ENCODE measurements at regions not wholly inside any gene's neighbourhood (a gene's known extent, or its start where the extent isn't known, plus 50 kb on each side); places are given as distances from the start of the nearest gene placed in this dataset.

GRCh38 chr18:46265196-46266156 is 161.3 kb downstream of the HAUS1 start:
- Histone ChIP-seq H3K27ac (ENCODE audit: low read depth in 1 of 2, low read length in 2 of 2) (no peak overlapping the region), H3K27me3 (ENCODE audit: control insufficient read depth in 1 of 2, insufficient read depth in 2 of 2, low read length in 1 of 2) (no peaks in the 10 kb centered on the region), H3K4me3 (ENCODE audit: low read length in 2 of 2) (no peak overlapping the region), H3K36me3 (ENCODE audit: control insufficient read depth in 1 of 2, insufficient read depth in 2 of 2, low read length in 1 of 2) (peaks cover 3 to 5% of the 10 kb centered on the region in 2 donors), H3K4me1 (ENCODE audit: control insufficient read depth in 1 of 2, insufficient read depth in 2 of 2, low read length in 2 of 2) (peaks cover 1 to 2% of the 10 kb centered on the region in 2 donors), H3K9me3 (ENCODE audit: control insufficient read depth, low read length) (no peaks in the 10 kb centered on the region)
- ATAC-seq (ENCODE audit: low FRiP score) (no peak), DNase-seq (no peak)
- WGBS, 2 donors: 89 to 90% methylated on average over 4 of the region's 4 CpGs
- intact Hi-C loops (cut with DNase I): loop anchor here in 1 of 2 donors (10.0 kb wide), 1 partner anchor 91 kb away; a partner anchor contains a TSS

DNA sequence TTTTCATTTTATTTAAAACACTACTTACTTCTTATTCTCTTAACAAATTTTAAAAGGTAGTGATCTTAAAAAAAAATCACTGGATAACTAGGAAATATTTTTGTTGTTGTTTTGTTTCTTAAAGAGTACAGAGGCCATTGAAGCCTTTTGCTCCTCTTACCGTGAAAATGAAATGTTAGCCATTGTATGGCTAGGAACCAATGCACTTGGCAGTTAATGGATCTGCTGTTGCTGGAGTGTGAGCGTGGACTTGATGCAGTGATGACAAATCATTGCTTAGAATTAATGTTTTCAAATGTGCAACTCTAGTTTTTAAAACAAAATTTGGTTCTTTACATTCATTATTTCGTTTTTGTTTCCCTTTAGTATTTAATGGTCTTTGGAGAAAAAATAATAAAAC is 162.3 kb downstream of the HAUS1 start:
- no peak for ATAC-seq (ENCODE audit: low FRiP score)
- Histone ChIP-seq H3K9me3 (ENCODE audit: control insufficient read depth, low read length) (no peaks in the 10 kb centered on the region), H3K4me3 (ENCODE audit: low read length in 2 of 2) (no peak overlapping the region), H3K4me1 (ENCODE audit: control insufficient read depth in 1 of 2, insufficient read depth in 2 of 2, low read length in 2 of 2) (no peaks in the 10 kb centered on the region), H3K36me3 (ENCODE audit: control insufficient read depth in 1 of 2, insufficient read depth in 2 of 2, low read length in 1 of 2) (peaks cover 3 to 8% of the 10 kb centered on the region in 2 donors), H3K27ac (ENCODE audit: low read depth in 1 of 2, low read length in 2 of 2) (no peak overlapping the region), H3K27me3 (ENCODE audit: control insufficient read depth in 1 of 2, insufficient read depth in 2 of 2, low read length in 1 of 2) (no peaks in the 10 kb centered on the region)
- DNase-seq: no peak
- 47 to 53% methylated on average over 3 of the region's 3 CpGs for WGBS, 2 donors
- intact Hi-C loops (cut with DNase I): loop anchor here in 1 of 2 donors (10.0 kb wide), 1 partner anchor 92 kb away; a partner anchor contains a TSS

- intact Hi-C loops (cut with DNase I): loop anchor here in 1 of 2 donors (10.0 kb wide), 1 partner anchor 94 kb away; a partner anchor contains a TSS
- Histone ChIP-seq H3K4me1 (ENCODE audit: control insufficient read depth in 1 of 2, insufficient read depth in 2 of 2, low read length in 2 of 2) (no peaks in the 10 kb centered on the region), H3K27me3 (ENCODE audit: control insufficient read depth in 1 of 2, insufficient read depth in 2 of 2, low read length in 1 of 2) (no peaks in the 10 kb centered on the region), H3K4me3 (ENCODE audit: low read length in 2 of 2) (no peak overlapping the region), H3K27ac (ENCODE audit: low read depth in 1 of 2, low read length in 2 of 2) (no peak overlapping the region), H3K36me3 (ENCODE audit: control insufficient read depth in 1 of 2, insufficient read depth in 2 of 2, low read length in 1 of 2) (peaks cover 0 to 8% of the 10 kb centered on the region in 2 donors), H3K9me3 (ENCODE audit: control insufficient read depth, low read length) (no peaks in the 10 kb centered on the region)
- 90 to 93% methylated on average over 2 of the region's 2 CpGs for WGBS, 2 donors
- DNase-seq (no peak), ATAC-seq (ENCODE audit: low FRiP score) (no peak)
Measured at GRCh38 chr18:46268671-46269070, 164.5 kb downstream of the HAUS1 start.

DNA sequence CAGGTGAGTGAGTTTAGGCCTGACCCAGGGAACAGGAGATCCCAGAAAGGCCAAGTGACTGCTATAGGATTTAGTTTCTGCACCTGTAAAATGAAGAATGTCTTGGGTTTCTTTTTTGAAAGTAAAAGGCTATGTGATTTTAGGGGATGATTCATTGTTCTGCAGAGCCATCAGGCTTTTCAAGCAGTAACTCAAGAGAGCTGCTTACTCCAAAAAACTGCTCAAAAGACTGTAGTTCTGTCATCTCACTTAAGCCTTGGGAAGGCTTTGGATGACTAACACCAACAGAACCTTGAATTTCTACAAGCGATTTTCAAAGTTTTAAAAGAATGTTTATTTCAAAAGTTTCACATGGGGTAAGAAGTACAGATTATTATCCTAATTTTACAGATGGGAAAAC is 165.1 kb downstream of the HAUS1 start:
- no peaks in the 10 kb centered on the region for H3K27me3 ChIP-seq (ENCODE audit: control insufficient read depth in 1 of 2, insufficient read depth in 2 of 2, low read length in 1 of 2)
- no peaks in the 10 kb centered on the region for H3K4me1 ChIP-seq (ENCODE audit: control insufficient read depth in 1 of 2, insufficient read depth in 2 of 2, low read length in 2 of 2)
- no peak for DNase-seq
- no peak overlapping the region for H3K27ac ChIP-seq (ENCODE audit: low read depth in 1 of 2, low read length in 2 of 2)
- H3K4me3 ChIP-seq (ENCODE audit: low read length in 2 of 2): no peak overlapping the region
- WGBS, 2 donors: 95 to 96% methylated on average over 1 of the region's 1 CpG
- no peaks in the 10 kb centered on the region for H3K9me3 ChIP-seq (ENCODE audit: control insufficient read depth, low read length)
- peaks cover 0 to 5% of the 10 kb centered on the region in 2 donors for H3K36me3 ChIP-seq (ENCODE audit: control insufficient read depth in 1 of 2, insufficient read depth in 2 of 2, low read length in 1 of 2)
- intact Hi-C loops (cut with DNase I): loop anchor here in 1 of 2 donors (10.0 kb wide), 1 partner anchor 94 kb away; a partner anchor contains a TSS
- no peak for ATAC-seq (ENCODE audit: low FRiP score)

GRCh38 chr18:46271488-46271887 is 167.3 kb downstream of the HAUS1 start:
- intact Hi-C loops (cut with DNase I): no loop called here

DNA sequence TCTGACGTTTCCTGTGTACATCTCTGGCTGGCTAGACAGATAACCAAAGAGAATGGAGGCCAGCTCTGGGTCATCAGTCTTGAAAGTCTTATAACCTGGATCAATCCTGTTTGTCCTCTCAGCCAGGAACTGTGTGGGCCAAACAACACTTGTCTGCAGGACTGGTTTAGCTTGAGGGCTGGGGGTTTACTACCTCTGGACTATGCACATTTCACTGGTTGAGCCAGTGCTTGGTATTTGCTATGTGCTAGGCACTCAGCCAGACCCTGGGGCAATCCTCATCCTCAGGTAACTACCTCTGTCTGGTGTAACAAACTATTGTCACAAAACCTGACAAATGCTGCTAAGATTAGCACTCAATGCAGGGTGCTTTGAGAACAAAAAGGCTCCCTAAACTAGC is 169.7 kb downstream of the HAUS1 start:
- Histone ChIP-seq H3K9me3 (ENCODE audit: control insufficient read depth, low read length) (no peaks in the 10 kb centered on the region), H3K4me3 (ENCODE audit: low read length in 2 of 2) (no peak overlapping the region), H3K36me3 (ENCODE audit: control insufficient read depth in 1 of 2, insufficient read depth in 2 of 2, low read length in 1 of 2) (peaks cover 0 to 5% of the 10 kb centered on the region in 2 donors), H3K27me3 (ENCODE audit: control insufficient read depth in 1 of 2, insufficient read depth in 2 of 2, low read length in 1 of 2) (no peaks in the 10 kb centered on the region), H3K27ac (ENCODE audit: low read depth in 1 of 2, low read length in 2 of 2) (no peak overlapping the region), H3K4me1 (ENCODE audit: control insufficient read depth in 1 of 2, insufficient read depth in 2 of 2, low read length in 2 of 2) (no peaks in the 10 kb centered on the region)
- ATAC-seq (ENCODE audit: low FRiP score) (no peak), DNase-seq (no peak)
- 70 to 73% methylated on average over 1 of the region's 1 CpG for WGBS, 2 donors
- intact Hi-C loops (cut with DNase I): no loop called here

More at GRCh38 chr18:46271488-46271887, 167.3 kb downstream of the HAUS1 start:
- ATAC-seq (ENCODE audit: low FRiP score) (no peak), DNase-seq (no peak)
- Histone ChIP-seq H3K36me3 (ENCODE audit: control insufficient read depth in 1 of 2, insufficient read depth in 2 of 2, low read length in 1 of 2) (peaks cover 0 to 5% of the 10 kb centered on the region in 2 donors), H3K4me1 (ENCODE audit: control insufficient read depth in 1 of 2, insufficient read depth in 2 of 2, low read length in 2 of 2) (no peaks in the 10 kb centered on the region), H3K27ac (ENCODE audit: low read depth in 1 of 2, low read length in 2 of 2) (no peak overlapping the region), H3K4me3 (ENCODE audit: low read length in 2 of 2) (no peak overlapping the region), H3K9me3 (ENCODE audit: control insufficient read depth, low read length) (no peaks in the 10 kb centered on the region), H3K27me3 (ENCODE audit: control insufficient read depth in 1 of 2, insufficient read depth in 2 of 2, low read length in 1 of 2) (no peaks in the 10 kb centered on the region)
- whole genome bisulfite sequencing, 2 donors: 64 to 71% methylated on average over 2 of the region's 2 CpGs

- Histone ChIP-seq H3K4me1 (ENCODE audit: control insufficient read depth in 1 of 2, insufficient read depth in 2 of 2, low read length in 2 of 2) (no peaks in the 10 kb centered on the region), H3K36me3 (ENCODE audit: control insufficient read depth in 1 of 2, insufficient read depth in 2 of 2, low read length in 1 of 2) (peaks cover 0 to 5% of the 10 kb centered on the region in 2 donors), H3K27me3 (ENCODE audit: control insufficient read depth in 1 of 2, insufficient read depth in 2 of 2, low read length in 1 of 2) (no peaks in the 10 kb centered on the region), H3K27ac (ENCODE audit: low read depth in 1 of 2, low read length in 2 of 2) (no peak overlapping the region), H3K4me3 (ENCODE audit: low read length in 2 of 2) (no peak overlapping the region), H3K9me3 (ENCODE audit: control insufficient read depth, low read length) (no peaks in the 10 kb centered on the region)
- 47 to 76% methylated on average over 1 of the region's 1 CpG for WGBS, 2 donors
- intact Hi-C loops (cut with DNase I): no loop called here
- ATAC-seq (ENCODE audit: low FRiP score) (no peak), DNase-seq (no peak)
Measured at GRCh38 chr18:46274266-46274665, 170.1 kb downstream of the HAUS1 start.

DNA sequence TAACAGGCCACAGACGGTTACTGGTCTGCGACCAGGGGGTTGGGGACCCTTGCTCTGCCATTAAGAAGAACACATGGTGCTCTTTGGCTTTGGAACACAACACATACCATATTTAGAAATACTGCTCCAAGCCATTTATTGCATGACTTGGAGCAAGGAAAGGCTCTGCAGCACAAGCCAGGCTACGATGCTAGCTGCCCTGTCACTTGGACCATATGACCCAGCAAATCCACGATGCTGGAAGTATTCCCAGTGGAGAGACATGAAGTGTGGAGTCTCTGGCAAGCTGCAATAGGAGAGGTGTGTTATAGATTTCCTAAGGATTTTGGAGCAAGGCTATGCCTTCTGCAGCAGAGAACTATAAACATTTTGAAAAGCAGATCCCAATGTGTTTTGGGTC is 171.2 kb downstream of the HAUS1 start:
- Histone ChIP-seq H3K4me1 (ENCODE audit: control insufficient read depth in 1 of 2, insufficient read depth in 2 of 2, low read length in 2 of 2) (no peaks in the 10 kb centered on the region), H3K27me3 (ENCODE audit: control insufficient read depth in 1 of 2, insufficient read depth in 2 of 2, low read length in 1 of 2) (no peaks in the 10 kb centered on the region), H3K4me3 (ENCODE audit: low read length in 2 of 2) (no peak overlapping the region), H3K27ac (ENCODE audit: low read depth in 1 of 2, low read length in 2 of 2) (no peak overlapping the region), H3K9me3 (ENCODE audit: control insufficient read depth, low read length) (no peaks in the 10 kb centered on the region), H3K36me3 (ENCODE audit: control insufficient read depth in 1 of 2, insufficient read depth in 2 of 2, low read length in 1 of 2) (peaks cover 0 to 5% of the 10 kb centered on the region in 2 donors)
- intact Hi-C loops (cut with DNase I): no loop called here
- WGBS, 2 donors: 41 to 44% methylated on average over 4 of the region's 4 CpGs
- ATAC-seq (ENCODE audit: low FRiP score): no peak
- no peak for DNase-seq

- 82 to 86% methylated on average over 3 of the region's 3 CpGs for WGBS, 2 donors
- intact Hi-C loops (cut with DNase I): no loop called here
- H3K9me3 ChIP-seq (ENCODE audit: control insufficient read depth, low read length): no peaks in the 10 kb centered on the region
- no peak for DNase-seq
- H3K36me3 ChIP-seq (ENCODE audit: control insufficient read depth in 1 of 2, insufficient read depth in 2 of 2, low read length in 1 of 2): no peaks in the 10 kb centered on the region
- H3K27ac ChIP-seq (ENCODE audit: low read depth in 1 of 2, low read length in 2 of 2): no peak overlapping the region
- ATAC-seq (ENCODE audit: low FRiP score): no peak
- H3K27me3 ChIP-seq (ENCODE audit: control insufficient read depth in 1 of 2, insufficient read depth in 2 of 2, low read length in 1 of 2): no peaks in the 10 kb centered on the region
- H3K4me3 ChIP-seq (ENCODE audit: low read length in 2 of 2): no peak overlapping the region
- H3K4me1 ChIP-seq (ENCODE audit: control insufficient read depth in 1 of 2, insufficient read depth in 2 of 2, low read length in 2 of 2): no peaks in the 10 kb centered on the region
Measured at GRCh38 chr18:46276748-46277147, 172.6 kb downstream of the HAUS1 start.

All from aorta (tissue), 5 donors.